RCC 7860 (cell line): ENCODE measurements at regions not wholly inside any gene's neighbourhood (a gene's known extent, or its start where the extent isn't known, plus 50 kb on each side); places are given as distances from the start of the nearest gene placed in this dataset.

Experiments
- DNase-seq: peaks from one replicate; pipeline ENCODE4 v3.0.0-alpha.2; 2015; ENCODE audit warnings: low spot score
- FAIRE-seq: peaks from 2 replicates; lab custom pipeline; 2012; peaks lifted over from hg19 to GRCh38; lab: Jason Lieb, UNC

DNA sequence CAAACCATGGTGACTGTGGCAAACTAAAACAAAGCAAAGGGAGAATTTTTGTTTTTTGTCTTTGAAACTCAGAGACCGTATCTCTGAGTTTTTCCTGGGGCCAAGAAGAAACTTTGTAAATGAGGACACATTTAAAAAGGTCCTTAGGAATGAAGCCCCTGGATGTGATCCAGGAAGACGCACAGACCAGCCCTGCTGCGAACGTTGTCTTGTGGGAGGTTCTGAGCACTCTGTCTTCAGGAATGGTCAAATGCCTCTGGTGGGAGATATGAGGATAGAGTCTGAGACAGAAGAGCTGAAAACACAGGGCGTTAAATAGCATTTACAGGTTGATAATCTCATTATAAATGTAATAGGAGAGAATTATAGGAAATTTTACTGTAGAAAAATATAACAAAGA is 893.5 kb upstream of the KLHL29 start:
- no peak for FAIRE-seq

DNA sequence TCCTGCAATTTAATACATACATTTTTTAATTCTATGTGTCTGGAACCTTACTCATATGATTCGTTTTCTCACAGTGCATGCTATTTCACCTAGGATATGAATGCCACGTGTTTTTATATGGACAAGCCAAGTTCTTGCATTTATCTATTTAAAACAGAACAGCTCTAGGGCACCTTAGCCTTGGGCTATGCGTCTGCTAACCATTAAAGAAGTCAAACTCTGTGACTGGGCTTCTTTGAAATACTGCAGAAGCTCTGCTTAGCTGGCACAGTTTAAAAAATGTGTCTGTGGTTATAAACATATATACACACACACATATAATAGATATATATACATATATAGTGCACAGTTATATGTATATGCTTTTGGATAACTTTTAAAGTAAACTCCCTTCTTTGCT is 890.8 kb upstream of the KLHL29 start:
- DNase-seq (no peak), FAIRE-seq (no peak)

More for the DNA sequence above, 893.5 kb upstream of the KLHL29 start:
- no peak for DNase-seq

DNA sequence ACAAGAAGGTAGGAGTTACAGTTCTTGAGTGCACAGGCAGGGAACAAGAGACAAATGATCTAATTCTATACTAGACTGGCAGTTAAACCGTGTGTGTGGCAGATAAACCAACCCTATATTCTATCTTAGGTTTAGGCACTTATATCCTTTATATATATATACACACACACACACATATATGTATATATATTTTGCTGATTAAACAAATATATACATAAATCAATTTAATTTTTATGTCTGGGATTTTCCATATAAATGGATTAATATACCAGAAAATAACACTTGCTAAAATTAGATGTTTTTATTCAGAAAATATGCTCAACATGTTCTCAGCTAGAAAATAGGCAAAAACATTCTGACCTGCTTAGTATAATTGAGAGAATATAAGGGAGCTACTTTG is 887.9 kb upstream of the KLHL29 start:
- FAIRE-seq (no peak), DNase-seq (no peak)

DNA sequence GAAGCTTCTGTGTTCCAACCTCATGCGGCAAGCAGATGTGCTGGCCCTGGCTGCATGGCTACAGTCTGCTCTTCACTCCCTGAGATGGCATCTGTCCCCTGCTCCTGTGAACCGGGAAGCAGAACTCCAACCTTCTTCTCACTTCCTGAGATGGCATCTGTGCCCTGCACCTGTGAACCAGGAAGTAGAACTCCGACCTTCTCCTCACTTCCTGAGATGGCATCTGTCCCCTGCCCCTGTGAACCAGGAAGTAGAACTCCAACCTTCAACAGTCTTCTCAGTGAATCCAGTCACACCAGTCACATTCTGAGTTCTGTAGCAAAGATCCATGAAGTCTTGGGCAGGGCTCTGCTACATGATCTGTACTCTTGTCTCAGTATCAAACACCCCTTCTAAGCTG is 887.2 kb upstream of the KLHL29 start:
- DNase-seq, result no peak
- no peak for FAIRE-seq

DNA sequence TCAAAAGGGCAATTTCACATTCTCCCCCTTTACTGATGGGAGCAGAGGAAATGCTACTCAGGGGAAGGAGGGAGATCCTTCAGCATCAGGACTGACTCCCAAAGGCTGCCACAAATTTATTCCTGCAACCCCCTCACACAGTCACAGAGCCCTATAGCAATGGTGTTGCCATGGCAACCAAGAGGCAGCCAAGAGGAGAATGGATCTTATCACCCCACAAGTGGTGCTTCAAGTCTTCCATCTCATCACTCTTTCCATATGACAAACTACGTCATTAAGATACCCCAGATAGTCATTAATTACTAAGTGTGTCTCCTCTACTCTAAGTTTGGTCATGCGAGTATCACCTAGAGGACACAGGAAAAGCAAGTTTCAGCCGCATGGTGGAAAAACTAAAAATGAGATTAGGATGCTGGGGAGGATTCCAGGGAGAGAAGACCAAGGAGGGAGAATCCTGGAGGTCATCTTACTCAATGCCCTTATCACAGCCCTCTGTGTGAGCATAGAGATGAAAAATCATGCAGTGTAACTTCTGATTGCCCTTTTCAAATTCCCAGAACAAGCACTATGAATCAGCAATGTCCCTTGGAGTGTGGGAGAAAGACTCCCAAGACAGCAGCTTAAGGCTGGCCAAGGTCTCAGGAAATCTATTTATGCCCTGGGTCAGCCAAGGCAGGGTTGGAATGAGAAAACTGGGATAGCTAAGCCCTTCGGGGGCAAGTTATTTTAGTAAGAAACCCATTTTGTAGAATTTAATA is 885.7 kb upstream of the KLHL29 start:
- no peak for FAIRE-seq
- DNase-seq, result no peak

DNA sequence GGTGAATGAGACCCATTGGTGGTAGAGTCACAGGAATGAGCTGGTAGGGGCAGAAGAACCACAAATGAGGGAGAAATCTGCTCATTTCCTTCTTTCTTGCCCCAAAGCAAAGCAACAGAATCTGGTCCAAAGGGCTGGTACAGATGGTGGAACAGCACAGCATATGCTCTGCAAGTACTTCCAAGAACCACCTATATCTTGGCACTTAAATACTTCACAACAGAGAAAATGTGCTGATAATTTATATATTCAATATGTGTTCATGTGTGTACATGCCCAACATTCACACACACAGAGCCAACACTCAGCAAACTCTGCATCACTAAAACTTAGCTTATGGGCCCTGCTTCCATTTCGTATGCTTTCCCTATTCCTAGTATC is 884.4 kb upstream of the KLHL29 start:
- DNase-seq (no peak), FAIRE-seq (no peak)

DNA sequence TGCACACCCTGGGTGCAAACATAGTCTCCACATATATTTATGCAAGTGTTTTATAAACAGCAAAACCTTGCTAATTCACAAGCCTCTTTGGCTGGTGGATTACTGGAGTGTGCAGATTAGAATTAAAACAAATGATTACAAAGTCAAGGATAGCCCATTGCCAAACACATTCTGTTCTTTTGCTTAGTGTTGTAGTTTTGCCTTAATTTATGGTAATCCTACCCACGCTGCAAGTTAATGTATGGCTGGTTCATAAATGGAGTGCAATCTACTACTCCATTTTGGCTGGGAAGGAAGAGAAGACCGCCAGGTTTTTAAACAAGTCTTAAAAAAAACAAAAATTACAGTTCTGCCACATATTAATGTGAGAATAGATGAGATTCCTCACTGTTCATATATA is 883.1 kb upstream of the KLHL29 start:
- no peak for FAIRE-seq
- no peak for DNase-seq

DNA sequence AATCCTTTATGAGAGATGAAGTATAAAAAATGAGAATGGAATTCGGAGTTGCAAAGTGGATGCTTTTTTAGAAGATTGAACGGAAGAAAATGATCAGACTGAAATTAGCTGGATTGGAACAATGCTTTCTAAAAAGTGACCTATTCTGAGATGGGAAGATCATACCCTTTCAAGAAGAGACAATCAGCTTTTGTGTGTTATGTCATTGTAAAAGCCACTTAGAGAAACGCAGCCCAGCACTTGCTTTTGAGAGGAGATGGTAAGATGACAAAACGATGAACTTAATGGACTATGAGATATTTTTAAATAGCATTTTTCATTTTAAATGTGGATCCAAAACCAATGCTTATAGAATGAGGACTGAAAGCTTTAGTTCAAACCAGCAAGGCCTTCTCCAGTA is 871.4 kb upstream of the KLHL29 start:
- DNase-seq, result no peak
- no peak for FAIRE-seq

DNA sequence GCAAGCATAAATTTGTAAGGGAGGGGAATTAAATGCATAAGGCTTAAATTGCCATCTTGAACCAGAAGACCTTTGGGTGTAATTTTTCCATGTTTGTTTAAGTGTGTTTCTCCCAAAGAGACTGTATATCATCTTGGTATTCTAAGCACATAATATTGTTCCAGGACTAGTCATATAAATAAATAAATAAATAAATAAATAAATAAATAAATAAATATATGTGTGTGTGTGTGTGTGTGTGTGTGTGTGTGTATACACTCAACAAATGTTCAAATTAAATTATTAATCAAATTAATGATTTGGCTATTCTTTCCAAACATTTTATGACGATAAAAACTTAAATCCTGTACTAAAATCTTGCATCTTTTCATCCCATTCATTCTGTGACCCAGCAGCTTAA is 867.8 kb upstream of the KLHL29 start:
- no peak for FAIRE-seq

DNA sequence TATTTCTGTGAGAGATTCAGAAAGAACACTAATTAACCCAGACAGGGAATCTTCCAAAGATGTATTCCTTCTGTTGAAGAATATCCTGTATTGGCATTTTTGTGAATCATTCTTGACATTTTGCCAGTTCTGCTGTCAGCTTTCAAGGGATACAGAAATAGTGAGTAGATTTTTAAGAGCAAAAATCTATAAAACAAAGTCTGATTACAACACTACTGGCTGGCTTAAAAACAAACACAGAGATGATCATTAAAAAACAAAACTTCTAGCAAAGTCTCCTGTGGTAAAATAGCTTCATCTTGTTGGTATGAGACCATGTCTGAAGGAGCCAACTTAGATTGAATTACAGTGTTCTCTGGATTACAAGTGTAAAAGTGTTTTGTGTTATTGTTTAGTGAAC is 866.3 kb upstream of the KLHL29 start:
- FAIRE-seq (no peak), DNase-seq (no peak)

More for the DNA sequence above, 867.8 kb upstream of the KLHL29 start:
- DNase-seq, result no peak

DNA sequence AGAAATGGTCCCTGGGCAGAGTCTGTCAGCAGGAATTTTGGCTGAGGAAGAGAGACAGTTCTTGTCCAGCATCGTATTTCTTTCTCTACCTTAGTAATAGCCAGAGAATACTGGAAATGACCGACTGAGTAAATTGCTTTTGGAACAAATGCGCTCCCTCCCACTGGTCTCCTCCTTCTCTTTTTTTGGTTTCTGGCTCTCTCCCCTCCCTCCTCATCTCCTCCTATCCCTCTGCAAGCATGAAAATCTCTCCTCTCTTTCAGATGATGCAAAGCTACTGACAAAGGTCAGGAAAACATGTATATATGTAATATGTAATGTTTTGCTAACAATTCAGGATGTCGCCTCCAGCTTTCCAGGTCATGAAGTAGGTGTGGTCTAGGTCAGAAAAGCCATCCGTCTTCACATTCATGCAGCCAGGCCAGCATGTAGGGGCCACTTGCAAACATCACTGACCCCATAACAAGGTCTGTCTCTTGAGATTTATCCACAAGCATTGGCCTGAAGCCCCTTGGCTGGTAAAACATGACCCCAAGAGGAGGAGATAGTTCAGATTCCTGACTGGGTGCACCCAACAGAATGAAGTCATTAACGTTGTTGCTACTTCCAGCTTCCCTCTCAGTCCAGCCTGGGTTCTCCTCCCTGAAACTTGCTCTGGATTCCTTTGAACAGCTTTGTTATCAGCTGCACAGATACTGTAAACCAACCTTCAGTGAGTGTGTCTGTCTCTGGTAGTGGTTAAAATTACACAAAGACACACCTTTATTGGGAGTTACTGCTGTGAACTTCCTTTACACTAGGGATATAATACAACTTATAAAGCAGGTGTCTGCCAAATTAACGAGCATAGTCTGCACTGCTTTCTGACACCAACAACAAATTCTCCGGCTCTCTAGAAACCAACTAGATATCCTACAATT is 864.4 kb upstream of the KLHL29 start:
- DNase-seq (no peak), FAIRE-seq (no peak)

DNA sequence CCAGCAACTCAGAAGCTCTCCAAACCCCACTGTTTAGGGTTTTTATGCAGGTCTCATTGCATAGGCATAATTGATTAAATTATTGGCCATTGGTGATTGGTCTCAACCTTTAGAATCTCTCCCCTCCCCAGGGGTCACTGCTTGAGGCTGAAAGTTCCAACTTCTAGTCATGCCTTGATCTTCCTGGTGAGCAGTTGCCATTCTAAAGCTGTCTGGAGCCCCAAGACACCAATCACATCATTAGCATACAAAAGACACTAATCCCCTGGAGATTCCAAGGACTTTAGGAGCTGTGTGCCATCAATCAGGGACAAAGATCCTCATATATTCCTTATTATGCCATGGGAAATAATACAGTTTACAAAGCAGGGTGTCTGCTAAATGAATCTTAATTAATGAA is 863.4 kb upstream of the KLHL29 start:
- no peak for DNase-seq
- no peak for FAIRE-seq

DNA sequence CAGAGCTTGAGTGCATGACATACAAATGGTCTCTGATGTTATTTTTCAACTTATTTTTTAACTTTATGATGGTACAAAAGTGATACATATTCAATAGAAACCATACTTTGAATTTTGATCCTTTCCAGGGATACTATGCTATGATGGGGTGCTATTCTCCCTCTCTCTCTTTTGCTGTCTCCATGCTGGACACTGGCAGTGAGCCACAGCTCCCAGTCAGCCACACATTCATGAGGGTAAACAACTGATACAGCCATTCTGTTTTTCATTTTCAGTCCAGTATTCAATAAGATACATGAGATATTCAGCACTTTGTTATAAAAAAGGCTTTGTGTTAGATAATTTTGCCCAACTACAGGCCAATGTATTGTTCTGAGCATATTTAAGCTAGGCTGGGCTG is 859.3 kb upstream of the KLHL29 start:
- FAIRE-seq, result no peak
- no peak for DNase-seq

DNA sequence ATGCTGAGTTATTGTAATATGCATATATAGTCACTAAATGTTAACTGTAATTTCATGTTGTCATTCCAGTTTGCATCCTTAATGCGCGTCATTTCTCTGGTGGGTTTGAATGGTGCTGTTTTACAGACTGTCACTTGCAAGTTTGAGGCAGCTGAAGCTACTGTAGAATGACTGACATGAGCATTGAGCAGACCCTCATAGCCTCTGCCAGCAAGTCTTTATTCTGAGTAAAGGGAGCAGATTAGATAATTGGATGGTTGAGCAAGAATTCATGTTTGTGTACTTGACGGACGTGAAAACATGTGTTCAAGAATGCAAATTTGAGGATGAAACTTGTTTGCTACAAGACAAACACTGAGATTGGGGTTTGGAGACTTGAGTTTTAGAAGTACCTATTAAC is 854.8 kb upstream of the KLHL29 start:
- DNase-seq (no peak), FAIRE-seq (no peak)

DNA sequence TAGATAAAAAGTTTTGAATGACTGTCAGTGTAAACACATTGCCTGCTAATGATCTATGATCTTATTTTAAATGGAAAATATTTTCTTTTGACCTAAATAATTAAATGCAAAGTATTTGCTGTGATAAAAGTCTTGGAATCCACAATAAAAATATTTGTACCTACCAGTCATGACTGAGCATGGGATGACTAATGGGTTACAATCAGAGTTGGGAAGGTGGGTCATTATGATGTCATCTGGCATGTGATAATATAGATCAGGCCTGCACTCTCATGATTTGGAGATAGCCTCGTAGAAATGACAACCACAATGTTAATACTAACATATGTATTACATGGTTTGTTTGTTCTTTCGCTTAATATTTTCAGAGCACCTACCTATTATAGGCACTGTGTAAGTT is 848.8 kb upstream of the KLHL29 start:
- FAIRE-seq, result no peak
- peak; percentile 17 for DNase-seq

DNA sequence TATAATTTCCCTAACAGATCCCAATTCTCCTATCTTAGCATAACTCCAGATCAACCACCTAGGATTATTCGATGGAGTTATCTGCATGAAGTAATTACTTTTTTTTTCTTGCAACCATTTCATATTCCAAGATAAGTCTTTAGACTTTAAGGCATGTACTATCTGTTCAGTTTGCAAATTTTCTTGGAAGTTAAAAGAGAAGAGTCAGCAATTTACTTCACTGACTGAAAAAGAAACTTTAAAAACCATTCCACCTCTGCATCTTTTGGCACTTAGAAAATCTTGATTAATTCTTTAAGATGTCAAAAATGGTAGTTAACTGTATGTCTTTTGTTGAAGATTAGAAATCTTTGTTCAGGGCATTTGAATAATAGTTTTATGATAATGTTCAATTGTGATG is 830.5 kb upstream of the KLHL29 start:
- no peak for DNase-seq
- FAIRE-seq, result no peak

DNA sequence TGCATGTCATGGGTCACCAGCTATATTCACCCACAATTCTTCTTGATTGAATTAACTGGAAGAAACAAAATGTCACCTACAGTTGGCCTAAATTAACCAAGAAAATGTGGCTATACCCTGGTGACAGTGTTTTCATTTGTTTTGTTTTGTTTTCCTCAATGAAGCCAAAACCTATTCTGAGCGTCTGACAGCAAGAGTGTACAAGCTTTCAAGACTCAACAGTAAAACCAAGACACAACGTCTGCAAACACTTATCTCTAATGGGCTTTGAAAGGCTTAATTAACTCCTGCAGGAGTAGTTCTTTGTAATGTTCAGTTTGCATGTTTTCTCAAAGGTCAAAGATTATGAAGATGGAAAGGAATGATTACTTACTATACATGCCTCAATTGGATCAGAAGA is 827.6 kb upstream of the KLHL29 start:
- DNase-seq (no peak), FAIRE-seq (no peak)

DNA sequence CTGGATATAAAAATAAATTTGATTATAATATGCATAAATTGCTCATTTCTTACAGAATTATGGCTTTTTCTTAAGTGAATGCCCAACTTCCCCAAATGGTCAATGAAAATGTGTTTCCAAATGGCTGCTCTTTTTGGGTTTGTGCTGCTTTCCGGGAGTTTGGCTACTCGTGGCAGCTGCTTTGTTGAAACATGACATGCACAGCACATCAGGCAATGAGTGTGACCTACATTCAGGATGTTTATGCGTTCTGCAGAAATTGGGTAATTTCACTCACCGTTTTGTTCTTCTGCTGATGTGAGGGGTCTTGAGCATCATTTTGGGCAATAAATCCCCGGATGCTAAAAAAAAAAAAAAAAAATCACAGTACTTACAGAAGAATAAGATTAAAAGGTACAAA is 825.0 kb upstream of the KLHL29 start:
- FAIRE-seq (no peak), DNase-seq (no peak)

DNA sequence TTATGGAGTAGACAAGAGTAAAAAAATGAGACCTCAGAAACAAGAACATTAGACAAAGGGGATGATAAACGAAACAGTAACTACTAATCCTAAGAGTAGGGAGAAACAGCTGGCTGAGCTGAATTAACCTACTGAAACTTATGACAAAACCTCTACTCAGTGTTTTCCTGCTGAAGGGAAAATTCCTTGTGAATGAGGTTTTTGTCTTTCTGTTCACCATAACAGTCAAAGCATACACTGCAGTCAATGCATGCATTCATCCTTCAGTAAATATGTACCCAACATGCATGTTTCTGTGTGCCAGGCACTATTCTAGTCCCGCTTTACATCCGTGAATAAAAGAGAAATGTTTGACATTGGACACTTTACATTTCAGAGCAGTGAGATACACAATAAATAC is 805.6 kb upstream of the KLHL29 start:
- no peak for FAIRE-seq
- no peak for DNase-seq

DNA sequence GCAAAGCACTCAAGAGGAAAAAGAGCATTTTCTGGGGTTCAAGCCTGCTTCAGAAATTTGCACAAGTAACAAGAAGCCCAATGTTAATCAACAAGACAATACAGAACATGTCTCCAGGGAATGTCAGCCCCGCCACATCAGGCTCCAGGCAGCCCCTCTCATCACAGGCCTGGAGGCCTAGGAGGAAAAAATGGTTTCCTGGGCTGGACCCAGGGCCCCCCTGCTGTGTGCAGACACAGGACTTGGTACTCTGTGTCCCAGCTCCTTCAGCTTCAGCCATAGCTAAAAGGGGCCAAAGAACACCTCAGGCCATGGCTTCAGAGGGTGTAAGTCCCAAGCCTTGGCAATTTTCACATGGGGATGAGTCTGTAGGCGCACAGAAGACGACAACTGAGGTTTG is 802.9 kb upstream of the KLHL29 start:
- DNase-seq (no peak), FAIRE-seq (no peak)

DNA sequence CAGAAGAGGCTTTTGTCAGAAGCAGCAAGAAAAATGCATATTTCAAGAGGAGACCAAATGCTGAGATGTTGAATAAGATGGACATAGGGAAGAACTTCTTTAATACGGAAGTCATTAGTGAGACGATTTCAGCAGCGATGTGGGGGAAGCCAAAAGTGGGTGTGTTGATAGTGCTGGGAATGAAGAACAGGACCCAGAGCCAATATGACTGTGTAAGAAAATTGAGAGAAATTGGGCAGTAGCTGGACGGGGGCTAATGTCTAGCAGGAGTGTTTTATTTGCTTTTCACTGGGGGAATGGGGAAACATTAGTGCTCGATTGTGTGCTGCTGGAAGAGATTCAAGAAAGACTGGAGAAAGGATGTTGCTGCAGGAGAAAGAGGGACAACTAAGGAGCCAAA is 788.7 kb upstream of the KLHL29 start:
- FAIRE-seq, result no peak

DNA sequence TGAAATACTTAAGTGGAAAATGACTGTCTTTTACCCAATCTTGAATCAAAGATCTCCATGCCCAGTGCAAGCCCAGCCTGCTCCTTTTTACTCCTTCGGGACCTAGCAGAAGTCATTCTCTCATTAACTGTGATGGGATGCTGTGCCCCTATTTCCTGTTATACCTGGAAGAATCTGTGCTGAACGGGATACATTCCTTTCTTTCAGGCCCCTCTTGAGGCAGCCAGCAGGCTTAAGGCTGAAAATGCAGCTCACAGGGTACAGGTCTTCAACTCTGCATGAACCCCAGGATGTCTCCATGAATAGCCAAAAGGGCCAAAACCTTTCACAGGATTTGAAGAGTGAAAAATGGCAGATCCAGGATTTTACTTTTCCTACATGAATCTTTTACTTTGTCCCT is 784.8 kb upstream of the KLHL29 start:
- FAIRE-seq, result no peak

More for the DNA sequence above, 788.7 kb upstream of the KLHL29 start:
- no peak for DNase-seq

More for the DNA sequence above, 784.8 kb upstream of the KLHL29 start:
- no peak for DNase-seq
